Transverse colon (tissue), 4 donors: ENCODE measurements at regions not wholly inside any gene's neighbourhood (a gene's known extent, or its start where the extent isn't known, plus 50 kb on each side); places are given as distances from the start of the nearest gene placed in this dataset.

Source experiments
- DNase-seq: peaks from one replicate; pipeline ENCODE4 v3.0.0-alpha.2; 2019
- H3K27ac ChIP-seq, 4 donors: fragments of 200-600 bp; sonication (generic); 2 replicates each; pipeline ENCODE4 v1.5.1; 2016 to 2018; ENCODE audit warnings: inconsistent platforms in 4 of 4
- H3K27me3 ChIP-seq: fragments of 200-600 bp; sonication (generic); 2 replicates; pipeline ENCODE4 v1.5.1; 2017; ENCODE audit warnings: inconsistent platforms
- H3K36me3 ChIP-seq, 4 donors: fragments of 200-600 bp; sonication (generic); 2 replicates each; pipeline ENCODE4 v1.5.1; 2017 to 2019; ENCODE audit warnings: inconsistent platforms in 4 of 4
- H3K4me1 ChIP-seq, 4 donors: fragments of 200-600 bp; sonication (generic); 2 replicates each; pipeline ENCODE4 v1.5.1; 2017 to 2020; ENCODE audit warnings: inconsistent platforms in 4 of 4
- H3K4me3 ChIP-seq, 4 donors: fragments of 200-600 bp; sonication (generic); 1 replicate in 1 of 4; 2 replicates in 3 of 4; pipeline versions ENCODE4 v1.5.1 to v1.6.1; 2017 to 2019; ENCODE audit warnings: inconsistent platforms in 4 of 4
- H3K9me3 ChIP-seq, 2 donors: fragments of 200-600 bp; sonication (generic); 2 replicates each; pipeline ENCODE4 v1.5.1; 2017 to 2019; ENCODE audit warnings: inconsistent platforms in 2 of 2
- CTCF ChIP-seq, 5 experiments: fragments of 200-600 bp in 3 of 5; fragments of 450-650 bp in 2 of 5; sonication (generic) in 3 of 5; IDR thresholded peaks; 1 replicate in 2 of 5; 2 replicates in 3 of 5; pipeline ENCODE4 v1.5.1; 2016 to 2017; ENCODE audit warnings: antibody characterized with exemption in 5 of 5, inconsistent platforms in 3 of 5, mild to moderate bottlenecking in 2 of 5, moderate library complexity in 1 of 5
- EP300 ChIP-seq: sonication (generic); formaldehyde crosslinking; IDR thresholded peaks from one replicate; pipeline ENCODE4 v1.6.1; 2017; ENCODE audit warnings: antibody characterized with exemption, low read depth
- POLR2A ChIP-seq: fragments of 450-650 bp; IDR thresholded peaks from one replicate; pipeline ENCODE4 v1.6.1; 2016; ENCODE audit warnings: antibody characterized with exemption, mild to moderate bottlenecking, moderate library complexity
- POLR2AphosphoS5 ChIP-seq, 3 donors: sonication (generic); formaldehyde crosslinking; IDR thresholded peaks; one replicate each; pipeline ENCODE4 v1.6.1; 2016; ENCODE audit warnings: antibody characterized with exemption in 3 of 3
- WGBS, 2 donors: methylation state at CpG; one replicate each; pipeline ENCODE4 v1.1.5; 2018; ENCODE audit warnings: low coverage in 1 of 2; 5-methylcytosine and 5-hydroxymethylcytosine counted together
- in situ Hi-C, 4 donors: fragments of 200-750 bp; cut with MboI; loops; one replicate each; pipeline versions ENCODE4 v1.15.0 to v1.15.1; 2017; ENCODE audit warnings: low sequenced_read_pairs in 3 of 4, low pct_ligation_motif_present in 1 of 4, low pct_unique_long_range_greater_than_20kb in 1 of 4
- intact Hi-C: fragments of 100-400 bp; cut with DNase I; formaldehyde crosslinking; loops from one replicate; pipeline ENCODE4 v1.15.1; 2023; ENCODE audit warnings: low total_unique reads

GRCh38 chr20:9958693-9959092, 76.1 kb upstream of the ANKEF1 start:
- Histone ChIP-seq H3K36me3 (no peaks in the 10 kb centered on the region), H3K4me3 (no peak overlapping the region), H3K27me3 (no peaks in the 10 kb centered on the region), H3K27ac (no peak overlapping the region), H3K9me3 (no peaks in the 10 kb centered on the region), H3K4me1 (no peaks in the 10 kb centered on the region)
- DNase-seq, result no peak
- in situ Hi-C loops (no loop called here), intact Hi-C loops (no loop called here)
- TF ChIP-seq EP300 (no peak), CTCF (IDR thresholded peaks at IDR 0.05) (no peak), POLR2AphosphoS5 (IDR thresholded peaks at IDR 0.05) (no peak), POLR2A (no peak)

DNA sequence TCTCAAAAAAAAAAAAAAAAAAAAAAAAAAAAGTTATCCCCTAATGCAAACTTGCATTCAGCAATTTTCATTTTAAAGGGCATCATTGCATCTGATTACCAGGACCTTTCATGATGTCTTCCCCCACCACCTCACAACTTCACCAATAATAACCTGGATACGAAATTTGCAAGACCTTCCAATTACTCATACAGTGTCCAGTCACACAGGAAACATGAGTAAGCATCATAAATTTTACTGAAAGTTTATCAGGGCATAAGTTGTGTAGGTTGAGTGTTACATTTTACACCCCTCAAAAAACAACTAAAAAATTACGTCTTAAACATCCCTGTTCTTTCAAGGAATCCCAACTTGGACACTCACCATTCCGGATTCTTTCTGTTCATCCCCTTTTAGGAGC, 79.1 kb upstream of the ANKEF1 start:
- Histone ChIP-seq H3K27me3 (no peaks in the 10 kb centered on the region), H3K27ac (no peak overlapping the region), H3K36me3 (no peaks in the 10 kb centered on the region), H3K9me3 (no peaks in the 10 kb centered on the region), H3K4me3 (no peak overlapping the region), H3K4me1 (no peaks in the 10 kb centered on the region)
- 63 to 73% methylated on average over 3 of the region's 3 CpGs for WGBS, 2 donors
- DNase-seq, result no peak
- in situ Hi-C loops (no loop called here), intact Hi-C loops (no loop called here)
- TF ChIP-seq POLR2A, result no peak
- TF ChIP-seq CTCF (IDR thresholded peaks at IDR 0.05), result no peak
- TF ChIP-seq POLR2AphosphoS5 (IDR thresholded peaks at IDR 0.05), result no peak
- TF ChIP-seq EP300, result no peak

- intact Hi-C loops (no loop called here), in situ Hi-C loops (no loop called here)
- WGBS, 2 donors, result 0 to 10% methylated on average over 1 of the region's 1 CpG
- Histone ChIP-seq H3K27me3 (no peaks in the 10 kb centered on the region), H3K36me3 (no peaks in the 10 kb centered on the region), H3K4me1 (no peaks in the 10 kb centered on the region), H3K27ac (no peak overlapping the region), H3K9me3 (no peaks in the 10 kb centered on the region), H3K4me3 (no peak overlapping the region)
- TF ChIP-seq POLR2AphosphoS5 (IDR thresholded peaks at IDR 0.05), result no peak
- TF ChIP-seq CTCF (IDR thresholded peaks at IDR 0.05), result no peak
- TF ChIP-seq POLR2A, result no peak
- TF ChIP-seq EP300, result no peak
- DNase-seq, result no peak
Measured at GRCh38 chr20:9949563-9949962, 85.2 kb upstream of the ANKEF1 start.

- DNase-seq, result no peak
- TF ChIP-seq POLR2A (no peak), EP300 (no peak), CTCF (IDR thresholded peaks at IDR 0.05) (no peak), POLR2AphosphoS5 (IDR thresholded peaks at IDR 0.05) (no peak)
- Histone ChIP-seq H3K27me3 (no peaks in the 10 kb centered on the region), H3K4me3 (no peak overlapping the region), H3K36me3 (no peaks in the 10 kb centered on the region), H3K4me1 (no peaks in the 10 kb centered on the region), H3K27ac (no peak overlapping the region), H3K9me3 (no peaks in the 10 kb centered on the region)
- in situ Hi-C loops, result no loop called here
- 17 to 22% methylated on average over 1 of the region's 1 CpG for WGBS, 2 donors
- intact Hi-C loops, result no loop called here
Measured at GRCh38 chr20:9945408-9945807, 89.4 kb upstream of the ANKEF1 start.
